OCI-LY7 (cell line): ENCODE measurements at regions not wholly inside any gene's neighbourhood (a gene's known extent, or its start where the extent isn't known, plus 50 kb on each side); places are given as distances from the start of the nearest gene placed in this dataset.

Source experiments
- BruUV-seq: library from RNA; stranded (reverse); fragments of 400-500 nt; replicated peaks from 2 replicates; lab custom pipeline; 2021; lab: Mats Ljungman, UMichigan
- CTCF ChIA-PET: fragments of 300-600 bp; sonication (Branson Sonifier 250); formaldehyde crosslinking; loops from one replicate; lab custom pipeline; 2022; ENCODE audit warnings: antibody characterized with exemption; ENCODE audit not compliant: unreplicated experiment; lab: Charles Lee
- POLR2A ChIA-PET: fragments of 300-600 bp; sonication (Branson Sonifier 250); formaldehyde crosslinking; loops from one replicate; lab custom pipeline; 2022; ENCODE audit warnings: antibody characterized with exemption; lab: Charles Lee
- DNase-seq: peaks from one replicate; pipeline ENCODE4 v3.0.0-alpha.2; 2015; ENCODE audit warnings: low spot score
- H2AFZ ChIP-seq: fragments of 200-600 bp; sonication (generic), shearing (Covaris generic); 2 replicates; pipeline ENCODE4 v1.6.1; 2014; ENCODE audit warnings: mild to moderate bottlenecking, antibody characterized with exemption, low read length, moderate library complexity
- H3K27ac ChIP-seq: fragments of 200-600 bp; sonication (generic); 2 replicates; pipeline ENCODE4 v1.5.1; 2014; ENCODE audit warnings: mixed run types, low read depth, mild to moderate bottlenecking, moderate library complexity, low read length, inconsistent platforms; ENCODE audit not compliant: poor library complexity, severe bottlenecking
- H3K36me3 ChIP-seq: fragments of 200-600 bp; sonication (generic); 2 replicates; pipeline ENCODE4 v1.6.1; 2014; ENCODE audit warnings: mild to moderate bottlenecking, antibody characterized with exemption, low read length, moderate library complexity, mixed read lengths; ENCODE audit not compliant: insufficient read depth
- H3K4me1 ChIP-seq: fragments of 200-600 bp; sonication (generic); 2 replicates; pipeline ENCODE4 v1.5.1; 2014; ENCODE audit warnings: mild to moderate bottlenecking, low read length; ENCODE audit not compliant: insufficient read depth, poor library complexity, severe bottlenecking
- H3K4me2 ChIP-seq: fragments of 200-600 bp; sonication (generic); 2 replicates; pipeline ENCODE4 v1.6.1; 2014; ENCODE audit warnings: mild to moderate bottlenecking, low read length
- H3K4me3 ChIP-seq: fragments of 200-600 bp; sonication (generic); 2 replicates; pipeline ENCODE4 v1.5.1; 2014; ENCODE audit warnings: mild to moderate bottlenecking, low read depth, low read length; ENCODE audit not compliant: poor library complexity, severe bottlenecking
- H3K79me2 ChIP-seq: fragments of 200-600 bp; sonication (generic); 2 replicates; pipeline ENCODE4 v1.6.1; 2016; ENCODE audit warnings: low read depth, mild to moderate bottlenecking, low read length, moderate library complexity, mixed read lengths; ENCODE audit not compliant: insufficient read depth
- H3K9me2 ChIP-seq: fragments of 200-600 bp; sonication (generic); 2 replicates; pipeline ENCODE4 v1.6.1; 2016; ENCODE audit warnings: mild to moderate bottlenecking, low read length, mixed read lengths; ENCODE audit not compliant: insufficient read depth
- H3K9me3 ChIP-seq: fragments of 200-600 bp; sonication (generic); 2 replicates; pipeline ENCODE4 v1.6.1; 2014; ENCODE audit warnings: mild to moderate bottlenecking, mixed run types, low read length, mixed read lengths
- H4K20me1 ChIP-seq: fragments of 200-600 bp; sonication (generic); 2 replicates; pipeline ENCODE4 v1.6.1; 2014; ENCODE audit warnings: mild to moderate bottlenecking, antibody characterized with exemption, low read length, moderate library complexity, mixed read lengths; ENCODE audit not compliant: insufficient read depth
- EZH2phosphoT487 ChIP-seq: fragments of 200-600 bp; sonication (generic); IDR thresholded peaks from 2 replicates; pipeline ENCODE4 v1.6.1; 2018; ENCODE audit warnings: low read depth, borderline replicate concordance, mild to moderate bottlenecking, mixed run types, antibody characterized with exemption, low read length, moderate library complexity, mixed read lengths
- intact Hi-C: fragments of 100-400 bp; cut with micrococcal nuclease; formaldehyde crosslinking; loops from one replicate; pipeline ENCODE4 v1.10.0; 2022; ENCODE audit not compliant: unreplicated experiment
- TF ChIP-seq, protein P1 (sequence below): fragments of 200-600 bp; sonication (generic); conservative IDR thresholded peaks from 2 replicates; pipeline ENCODE4 v1.5.1; 2014; ENCODE audit warnings: mild to moderate bottlenecking, antibody characterized with exemption, low read length, moderate library complexity, mixed read lengths

DNA sequence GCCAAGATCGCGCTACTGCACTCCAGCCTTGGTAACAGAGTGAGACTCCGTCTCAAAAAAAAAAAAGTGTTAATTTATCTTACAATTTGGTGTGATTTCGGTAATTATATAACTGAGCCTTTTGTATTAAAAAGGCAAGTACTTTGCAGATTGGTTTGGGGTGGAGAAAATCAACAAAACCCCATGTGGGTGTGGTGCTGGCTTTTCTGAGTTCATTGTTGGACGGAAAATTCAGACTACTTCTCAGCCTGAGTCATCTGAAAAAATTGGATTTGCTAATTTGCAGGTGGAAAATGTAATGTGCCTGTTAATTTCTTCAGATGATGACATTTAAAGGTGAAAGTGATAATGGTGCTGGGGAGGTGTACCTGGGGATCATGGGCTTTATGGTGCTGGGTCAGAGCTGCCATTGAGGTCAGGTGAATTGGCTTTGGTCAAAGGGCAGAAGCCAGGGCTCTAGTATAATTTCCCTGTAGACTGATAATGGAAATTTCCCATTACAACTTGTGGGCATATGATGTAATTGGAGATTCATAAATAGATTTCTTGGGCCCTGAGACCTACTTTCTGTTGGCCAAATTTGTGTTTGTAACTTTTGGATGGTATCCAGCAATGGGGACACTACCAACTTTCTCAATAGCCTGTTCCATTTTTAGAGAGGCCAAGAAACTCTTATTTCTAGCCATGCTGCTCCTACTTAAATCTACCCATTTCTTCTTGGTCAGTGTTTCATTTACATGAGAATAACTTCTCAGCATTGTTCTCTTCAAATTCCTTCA lies 74.3 kb upstream of the TEX13D start:
- no peaks in the 10 kb centered on the region for H3K79me2 ChIP-seq
- no peaks in the 10 kb centered on the region for H3K9me2 ChIP-seq
- no peak overlapping the region for H2AFZ ChIP-seq
- POLR2A ChIA-PET: no interaction called here
- H3K4me2 ChIP-seq: no peak overlapping the region
- H3K27ac ChIP-seq: no peak overlapping the region
- H3K9me3 ChIP-seq: no peaks in the 10 kb centered on the region
- no peak overlapping the region for H3K4me3 ChIP-seq
- DNase-seq: no peak
- no peaks in the 10 kb centered on the region for H3K4me1 ChIP-seq
- CTCF ChIA-PET: no interaction called here
- no peaks in the 10 kb centered on the region for H3K36me3 ChIP-seq
- BruUV-seq: no TSS peak
- no peaks in the 10 kb centered on the region for H4K20me1 ChIP-seq
- intact Hi-C loops: no loop called here
- TF ChIP-seq, protein P1, sequence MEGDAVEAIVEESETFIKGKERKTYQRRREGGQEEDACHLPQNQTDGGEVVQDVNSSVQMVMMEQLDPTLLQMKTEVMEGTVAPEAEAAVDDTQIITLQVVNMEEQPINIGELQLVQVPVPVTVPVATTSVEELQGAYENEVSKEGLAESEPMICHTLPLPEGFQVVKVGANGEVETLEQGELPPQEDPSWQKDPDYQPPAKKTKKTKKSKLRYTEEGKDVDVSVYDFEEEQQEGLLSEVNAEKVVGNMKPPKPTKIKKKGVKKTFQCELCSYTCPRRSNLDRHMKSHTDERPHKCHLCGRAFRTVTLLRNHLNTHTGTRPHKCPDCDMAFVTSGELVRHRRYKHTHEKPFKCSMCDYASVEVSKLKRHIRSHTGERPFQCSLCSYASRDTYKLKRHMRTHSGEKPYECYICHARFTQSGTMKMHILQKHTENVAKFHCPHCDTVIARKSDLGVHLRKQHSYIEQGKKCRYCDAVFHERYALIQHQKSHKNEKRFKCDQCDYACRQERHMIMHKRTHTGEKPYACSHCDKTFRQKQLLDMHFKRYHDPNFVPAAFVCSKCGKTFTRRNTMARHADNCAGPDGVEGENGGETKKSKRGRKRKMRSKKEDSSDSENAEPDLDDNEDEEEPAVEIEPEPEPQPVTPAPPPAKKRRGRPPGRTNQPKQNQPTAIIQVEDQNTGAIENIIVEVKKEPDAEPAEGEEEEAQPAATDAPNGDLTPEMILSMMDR: no peak
- no peak for TF ChIP-seq EZH2phosphoT487

DNA sequence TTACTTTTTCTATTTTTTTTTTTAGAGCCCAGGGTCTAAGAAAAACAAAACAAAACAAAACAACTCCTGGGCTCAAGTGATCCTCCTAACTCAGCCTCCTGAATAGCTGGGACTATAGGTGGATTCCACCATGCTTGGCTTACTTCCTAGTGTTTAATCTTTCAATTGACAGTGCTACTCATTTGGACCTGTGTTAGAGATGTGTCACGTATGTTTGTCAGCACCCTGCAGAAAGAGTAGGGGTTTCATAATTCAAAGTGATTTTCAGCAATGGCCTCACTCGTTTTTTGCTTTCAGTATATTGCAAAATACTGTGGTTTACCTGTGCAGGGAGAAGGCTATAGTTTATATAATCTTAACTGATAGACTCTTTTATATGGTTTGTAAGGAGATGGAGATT lies 71.6 kb upstream of the TEX13D start:
- TF ChIP-seq, protein P1: no peak
- no peak for TF ChIP-seq EZH2phosphoT487
- BruUV-seq: no TSS peak
- intact Hi-C loops: no loop called here

DNA sequence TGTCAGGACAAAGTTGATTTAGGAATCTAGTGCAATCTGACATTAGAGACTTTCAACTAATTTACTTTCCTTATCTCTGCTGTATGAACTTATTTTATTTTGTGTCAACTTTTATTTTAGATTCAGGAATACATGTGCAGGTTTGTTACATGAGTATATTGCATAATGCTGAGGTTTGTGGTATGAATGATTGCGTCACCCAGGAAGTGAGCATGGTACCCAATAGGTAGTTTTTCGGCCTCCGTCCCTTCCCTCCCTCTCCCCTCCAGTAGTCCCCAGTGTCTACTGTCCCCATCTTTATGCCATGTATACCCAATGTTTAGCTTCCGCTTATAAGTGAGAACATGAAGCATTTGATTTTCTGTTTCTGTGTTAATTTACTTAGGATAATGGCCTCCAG lies 68.7 kb upstream of the TEX13D start:
- intact Hi-C loops: no loop called here
- no TSS peak for BruUV-seq
- TF ChIP-seq, protein P1: no peak
- no peak for TF ChIP-seq EZH2phosphoT487
- Histone ChIP-seq H3K9me3 (no peaks in the 10 kb centered on the region), H3K4me3 (no peak overlapping the region), H3K27ac (no peak overlapping the region), H2AFZ (no peak overlapping the region), H4K20me1 (no peaks in the 10 kb centered on the region), H3K4me1 (no peaks in the 10 kb centered on the region), H3K9me2 (no peaks in the 10 kb centered on the region), H3K79me2 (no peaks in the 10 kb centered on the region), H3K4me2 (no peak overlapping the region), H3K36me3 (no peaks in the 10 kb centered on the region)
- POLR2A ChIA-PET: no interaction called here
- no peak for DNase-seq
- CTCF ChIA-PET: no interaction called here

More for the DNA sequence above, 71.6 kb upstream of the TEX13D start:
- H3K4me1 ChIP-seq: no peaks in the 10 kb centered on the region
- no peak overlapping the region for H3K27ac ChIP-seq
- H3K36me3 ChIP-seq: no peaks in the 10 kb centered on the region
- H3K4me2 ChIP-seq: no peak overlapping the region
- POLR2A ChIA-PET: no interaction called here
- no peak overlapping the region for H2AFZ ChIP-seq
- H4K20me1 ChIP-seq: no peaks in the 10 kb centered on the region
- no peaks in the 10 kb centered on the region for H3K9me3 ChIP-seq
- no peak overlapping the region for H3K4me3 ChIP-seq
- H3K9me2 ChIP-seq: no peaks in the 10 kb centered on the region
- CTCF ChIA-PET: no interaction called here
- DNase-seq: no peak
- no peaks in the 10 kb centered on the region for H3K79me2 ChIP-seq
